Hepatocyte (in vitro differentiated cells): ENCODE measurements at regions not wholly inside any gene's neighbourhood (a gene's known extent, or its start where the extent isn't known, plus 50 kb on each side); places are given as distances from the start of the nearest gene placed in this dataset.

Experiments used
- DNase-seq: peaks from one replicate; pipeline ENCODE4 v3.0.0-alpha.2; 2016; ENCODE audit warnings: low spot score
- H2AFZ ChIP-seq: fragments of 200-600 bp; sonication (generic); 2 replicates; pipeline ENCODE4 v1.6.0; 2016; ENCODE audit warnings: antibody characterized with exemption, mild to moderate bottlenecking
- H3K27ac ChIP-seq: fragments of 200-600 bp; sonication (generic); 2 replicates; pipeline ENCODE4 v1.5.1; 2016; ENCODE audit warnings: mild to moderate bottlenecking
- H3K27me3 ChIP-seq: fragments of 200-600 bp; sonication (generic); 2 replicates; pipeline ENCODE4 v1.6.1; 2016
- H3K36me3 ChIP-seq: fragments of 200-600 bp; sonication (generic); replicated peaks from 2 replicates; pipeline ENCODE4 v1.5.1; 2016; ENCODE audit warnings: low read depth; ENCODE audit not compliant: insufficient read depth
- H3K4me1 ChIP-seq: fragments of 200-600 bp; sonication (generic); 2 replicates; pipeline ENCODE4 v1.5.1; 2016; ENCODE audit warnings: mild to moderate bottlenecking, moderate library complexity; ENCODE audit not compliant: insufficient read depth
- H3K4me2 ChIP-seq: fragments of 200-600 bp; sonication (generic); 2 replicates; pipeline ENCODE4 v1.6.0; 2016
- H3K4me3 ChIP-seq: fragments of 200-600 bp; sonication (generic); 2 replicates; pipeline ENCODE4 v1.5.1; 2016; ENCODE audit warnings: mild to moderate bottlenecking
- H3K79me2 ChIP-seq: fragments of 200-600 bp; sonication (generic); 2 replicates; pipeline ENCODE4 v1.6.0; 2017; ENCODE audit warnings: mild to moderate bottlenecking
- H3K9me2 ChIP-seq: fragments of 200-600 bp; sonication (generic); replicated peaks from 2 replicates; pipeline ENCODE4 v1.6.0; 2017; ENCODE audit warnings: mild to moderate bottlenecking; ENCODE audit not compliant: insufficient read depth
- H3K9me3 ChIP-seq: fragments of 200-600 bp; sonication (generic); 2 replicates; pipeline ENCODE4 v1.5.1; 2016; ENCODE audit warnings: low read depth, mild to moderate bottlenecking
- H4K20me1 ChIP-seq: fragments of 200-600 bp; sonication (generic); 2 replicates; pipeline ENCODE4 v1.6.0; 2016; ENCODE audit warnings: mild to moderate bottlenecking; ENCODE audit not compliant: insufficient read depth, poor library complexity, severe bottlenecking
- CTCF ChIP-seq: fragments of 200-600 bp; sonication (generic); IDR thresholded peaks from 2 replicates; pipeline ENCODE4 v1.5.1; 2016; ENCODE audit warnings: antibody characterized with exemption, mild to moderate bottlenecking; ENCODE audit not compliant: poor library complexity
- EZH2 ChIP-seq: fragments of 200-600 bp; sonication (generic); IDR thresholded peaks from 2 replicates; pipeline ENCODE4 v1.6.1; 2016; ENCODE audit warnings: antibody characterized with exemption, mild to moderate bottlenecking, borderline replicate concordance
- EZH2phosphoT487 ChIP-seq: fragments of 200-600 bp; sonication (generic); IDR thresholded peaks from one replicate; pipeline ENCODE4 v1.6.1; 2018; ENCODE audit warnings: antibody characterized with exemption, mild to moderate bottlenecking, low read depth, moderate library complexity; ENCODE audit not compliant: unreplicated experiment, severe bottlenecking
- WGBS: methylation state at CpG from one replicate; pipeline ENCODE4 v1.1.6; 2016; ENCODE audit warnings: low lambda C conversion rate; ENCODE audit errors: missing lambda C conversion rate; 5-methylcytosine and 5-hydroxymethylcytosine counted together

GRCh38 chr11:41659985-41660384, 200.5 kb upstream of the LRRC4C start:
- Histone ChIP-seq H3K9me2 (no peaks in the 10 kb centered on the region), H2AFZ (no peak overlapping the region), H3K27ac (no peak overlapping the region), H3K4me3 (no peak overlapping the region), H4K20me1 (no peaks in the 10 kb centered on the region), H3K79me2 (no peaks in the 10 kb centered on the region), H3K9me3 (no peaks in the 10 kb centered on the region), H3K27me3 (no peaks in the 10 kb centered on the region), H3K4me2 (no peak overlapping the region), H3K4me1 (no peaks in the 10 kb centered on the region), H3K36me3 (no peaks in the 10 kb centered on the region)
- WGBS, result 79% methylated on average over 9 of the region's 9 CpGs
- DNase-seq, result no peak
- TF ChIP-seq CTCF (no peak), EZH2 (no peak), EZH2phosphoT487 (no peak)

DNA sequence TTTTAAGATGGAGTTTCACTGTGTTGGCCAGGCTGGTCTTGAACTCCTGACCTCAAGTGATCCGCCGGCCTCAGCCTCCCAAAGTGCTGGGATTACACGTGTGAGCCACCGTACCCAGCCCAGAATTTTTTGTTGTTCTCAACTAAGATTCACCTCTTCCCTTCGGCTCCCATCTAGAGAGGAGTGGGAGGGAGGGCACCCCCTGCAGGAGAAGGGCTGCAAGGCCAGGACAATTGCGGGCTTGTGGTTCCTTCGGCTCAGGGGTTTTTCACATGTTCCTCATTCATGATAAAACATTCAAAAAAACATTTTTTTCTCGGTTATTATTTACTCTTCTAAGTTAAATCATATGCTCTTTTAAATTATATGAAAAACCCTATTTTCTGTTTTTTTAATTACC, 201.1 kb upstream of the LRRC4C start:
- Histone ChIP-seq H2AFZ (no peak overlapping the region), H3K79me2 (no peaks in the 10 kb centered on the region), H3K27ac (no peak overlapping the region), H3K36me3 (no peaks in the 10 kb centered on the region), H3K4me1 (no peaks in the 10 kb centered on the region), H3K9me3 (no peaks in the 10 kb centered on the region), H3K4me3 (no peak overlapping the region), H4K20me1 (no peaks in the 10 kb centered on the region), H3K27me3 (no peaks in the 10 kb centered on the region), H3K4me2 (no peak overlapping the region), H3K9me2 (no peaks in the 10 kb centered on the region)
- no peak for TF ChIP-seq CTCF
- no peak for TF ChIP-seq EZH2
- no peak for TF ChIP-seq EZH2phosphoT487
- 80% methylated on average over 8 of the region's 8 CpGs for WGBS
- DNase-seq, result no peak

GRCh38 chr11:41665441-41666360, 206.2 kb upstream of the LRRC4C start:
- Histone ChIP-seq H3K9me3 (no peaks in the 10 kb centered on the region), H3K27me3 (no peaks in the 10 kb centered on the region), H3K9me2 (no peaks in the 10 kb centered on the region), H3K36me3 (no peaks in the 10 kb centered on the region), H4K20me1 (no peaks in the 10 kb centered on the region), H3K4me2 (no peak overlapping the region), H3K79me2 (no peaks in the 10 kb centered on the region), H3K4me3 (no peak overlapping the region), H3K27ac (no peak overlapping the region), H3K4me1 (no peaks in the 10 kb centered on the region), H2AFZ (no peak overlapping the region)
- 64% methylated on average over 7 of the region's 7 CpGs for WGBS
- DNase-seq, result no peak
- TF ChIP-seq CTCF, result no peak
- no peak for TF ChIP-seq EZH2
- no peak for TF ChIP-seq EZH2phosphoT487
